ENCODE measurements at regions not wholly inside any gene's neighbourhood (a gene's known extent, or its start where the extent isn't known, plus 50 kb on each side); places are given as distances from the start of the nearest gene placed in this dataset.
"Not testable (repeated sequence)": the region's sequence is repeated elsewhere in the genome, so short reads cannot be mapped to it uniquely, and the experiment has no call there.

- Mint-ChIP-seq H3K9me3 (no peaks in the 10 kb centered on the region), H3K4me3 (no peak overlapping the region), H3K27ac (no peak overlapping the region), H3K4me1 (no peaks in the 10 kb centered on the region), H3K27me3 (no peaks in the 10 kb centered on the region), H3K36me3 (no peaks in the 10 kb centered on the region)
- ATAC-seq (replicated peaks) (no peak), DNase-seq (no peak)
Measured at GRCh38 chr5:102664616-102665335, 90.3 kb upstream of the PAM start.

- DNase-seq (no peak), ATAC-seq (replicated peaks) (no peak)
- Mint-ChIP-seq H3K9me3 (no peaks in the 10 kb centered on the region), H3K36me3 (no peaks in the 10 kb centered on the region), H3K4me1 (no peaks in the 10 kb centered on the region), H3K27ac (no peak overlapping the region), H3K4me3 (no peak overlapping the region), H3K27me3 (peaks cover 0 to 4% of the 10 kb centered on the region in 2 donors)
Measured at GRCh38 chr5:102666164-102666946, 88.8 kb upstream of the PAM start.

GRCh38 chr5:102668220-102668932, 86.7 kb upstream of the PAM start:
- ATAC-seq (replicated peaks) (no peak), DNase-seq (no peak)
- Mint-ChIP-seq H3K36me3 (no peaks in the 10 kb centered on the region), H3K27ac (no peak overlapping the region), H3K4me1 (no peaks in the 10 kb centered on the region), H3K27me3 (peaks cover 0 to 4% of the 10 kb centered on the region in 2 donors), H3K4me3 (no peak overlapping the region), H3K9me3 (no peaks in the 10 kb centered on the region)

- H3K27ac Mint-ChIP-seq: no peak overlapping the region
- peaks cover 0 to 4% of the 10 kb centered on the region in 2 donors for H3K27me3 Mint-ChIP-seq
- no peak for DNase-seq
- peak in 1 of 2 donors; percentile 27 for ATAC-seq (replicated peaks)
- H3K36me3 Mint-ChIP-seq: no peaks in the 10 kb centered on the region
- no peaks in the 10 kb centered on the region for H3K9me3 Mint-ChIP-seq
- no peaks in the 10 kb centered on the region for H3K4me1 Mint-ChIP-seq
- no peak overlapping the region for H3K4me3 Mint-ChIP-seq
Measured at GRCh38 chr5:102670224-102670836, 84.8 kb upstream of the PAM start.

- not testable (repeated sequence) for H3K4me1 Mint-ChIP-seq; ATAC-seq (replicated peaks); H3K27ac Mint-ChIP-seq; H3K4me3 Mint-ChIP-seq; DNase-seq; H3K36me3 Mint-ChIP-seq; H3K27me3 Mint-ChIP-seq; H3K9me3 Mint-ChIP-seq
Measured at GRCh38 chr5:102671033-102671734, 83.9 kb upstream of the PAM start.

GRCh38 chr5:102678267-102679058, 76.6 kb upstream of the PAM start:
- no peak for ATAC-seq (replicated peaks)
- H3K36me3 Mint-ChIP-seq: no peaks in the 10 kb centered on the region
- no peaks in the 10 kb centered on the region for H3K9me3 Mint-ChIP-seq
- H3K27ac Mint-ChIP-seq: no peak overlapping the region
- no peak for DNase-seq
- no peak overlapping the region for H3K4me3 Mint-ChIP-seq
- H3K27me3 Mint-ChIP-seq: no peaks in the 10 kb centered on the region
- peaks cover 0 to 1% of the 10 kb centered on the region in 2 donors for H3K4me1 Mint-ChIP-seq

GRCh38 chr5:102681403-102681983, 73.6 kb upstream of the PAM start:
- H3K27ac Mint-ChIP-seq: no peak overlapping the region
- no peaks in the 10 kb centered on the region for H3K36me3 Mint-ChIP-seq
- peaks cover 0 to 1% of the 10 kb centered on the region in 2 donors for H3K4me1 Mint-ChIP-seq
- peaks cover 2 to 4% of the 10 kb centered on the region in 2 donors for H3K9me3 Mint-ChIP-seq
- H3K4me3 Mint-ChIP-seq: no peak overlapping the region
- no peaks in the 10 kb centered on the region for H3K27me3 Mint-ChIP-seq
- ATAC-seq (replicated peaks) (peak; percentile 78 to 79), DNase-seq (peak; percentile 22)

GRCh38 chr5:102682101-102682647, 72.9 kb upstream of the PAM start:
- Mint-ChIP-seq H3K27ac (no peak overlapping the region), H3K9me3 (peaks cover 4% of the 10 kb centered on the region in 2 donors), H3K36me3 (no peaks in the 10 kb centered on the region), H3K4me3 (no peak overlapping the region), H3K4me1 (peaks cover 0 to 1% of the 10 kb centered on the region in 2 donors), H3K27me3 (no peaks in the 10 kb centered on the region)
- DNase-seq (no peak), ATAC-seq (replicated peaks) (no peak)

- H3K4me3 Mint-ChIP-seq; ATAC-seq (replicated peaks); H3K9me3 Mint-ChIP-seq; DNase-seq; H3K4me1 Mint-ChIP-seq; H3K27me3 Mint-ChIP-seq; H3K36me3 Mint-ChIP-seq; H3K27ac Mint-ChIP-seq: not testable (repeated sequence)
Measured at GRCh38 chr5:102688076-102688475, 67.0 kb upstream of the PAM start.

GRCh38 chr5:102688581-102689342, 66.3 kb upstream of the PAM start:
- not testable (repeated sequence) for H3K27me3 Mint-ChIP-seq; H3K9me3 Mint-ChIP-seq; H3K4me3 Mint-ChIP-seq; DNase-seq; ATAC-seq (replicated peaks); H3K4me1 Mint-ChIP-seq; H3K27ac Mint-ChIP-seq; H3K36me3 Mint-ChIP-seq

- no peak overlapping the region for H3K4me3 Mint-ChIP-seq
- H3K9me3 Mint-ChIP-seq: peaks cover 0 to 4% of the 10 kb centered on the region in 2 donors
- no peaks in the 10 kb centered on the region for H3K36me3 Mint-ChIP-seq
- H3K4me1 Mint-ChIP-seq: no peaks in the 10 kb centered on the region
- ATAC-seq (replicated peaks): no peak
- H3K27ac Mint-ChIP-seq: no peak overlapping the region
- no peak for DNase-seq
- peaks cover 0 to 4% of the 10 kb centered on the region in 2 donors for H3K27me3 Mint-ChIP-seq
Measured at GRCh38 chr5:102690910-102691309, 64.2 kb upstream of the PAM start.

- H3K9me3 Mint-ChIP-seq: peaks cover 0 to 2% of the 10 kb centered on the region in 2 donors
- DNase-seq (no peak), ATAC-seq (replicated peaks) (no peak)
- no peak overlapping the region for H3K4me3 Mint-ChIP-seq
- H3K36me3 Mint-ChIP-seq: no peaks in the 10 kb centered on the region
- H3K27ac Mint-ChIP-seq: no peak overlapping the region
- peaks cover 0 to 4% of the 10 kb centered on the region in 2 donors for H3K27me3 Mint-ChIP-seq
- H3K4me1 Mint-ChIP-seq: no peaks in the 10 kb centered on the region
Measured at GRCh38 chr5:102691434-102691833, 63.7 kb upstream of the PAM start.

All from stimulated activated naive B cell treated with anti-CD40 and anti-IgM and Interleukin-4, amounts not matched to agents 10 μg/mL and 1 μg/mL and 100 μg/mL, for 72 hours (primary cell).